Mammary epithelial cell (primary cell): ENCODE measurements at regions not wholly inside any gene's neighbourhood (a gene's known extent, or its start where the extent isn't known, plus 50 kb on each side); places are given as distances from the start of the nearest gene placed in this dataset.

ENCODE experiments used
- EZH2 ChIP-seq: IDR thresholded peaks from 2 replicates; pipeline ENCODE4 v1.6.1; 2012; ENCODE audit warnings: low read length, inconsistent platforms, borderline replicate concordance
- TF ChIP-seq, protein P1 (sequence below), 2 donors: IDR thresholded peaks in 1 of 2; conservative IDR thresholded peaks in 1 of 2; 2 replicates each; pipeline ENCODE4 v1.5.1; 2011 to 2012; ENCODE audit warnings: inconsistent platforms in 2 of 2, low read length in 2 of 2, mild to moderate bottlenecking in 2 of 2, control low read depth in 1 of 2, low read depth in 1 of 2; ENCODE audit not compliant: insufficient read depth in 1 of 2; ENCODE audit errors: extremely low read depth in 1 of 2

- TF ChIP-seq, protein P1, sequence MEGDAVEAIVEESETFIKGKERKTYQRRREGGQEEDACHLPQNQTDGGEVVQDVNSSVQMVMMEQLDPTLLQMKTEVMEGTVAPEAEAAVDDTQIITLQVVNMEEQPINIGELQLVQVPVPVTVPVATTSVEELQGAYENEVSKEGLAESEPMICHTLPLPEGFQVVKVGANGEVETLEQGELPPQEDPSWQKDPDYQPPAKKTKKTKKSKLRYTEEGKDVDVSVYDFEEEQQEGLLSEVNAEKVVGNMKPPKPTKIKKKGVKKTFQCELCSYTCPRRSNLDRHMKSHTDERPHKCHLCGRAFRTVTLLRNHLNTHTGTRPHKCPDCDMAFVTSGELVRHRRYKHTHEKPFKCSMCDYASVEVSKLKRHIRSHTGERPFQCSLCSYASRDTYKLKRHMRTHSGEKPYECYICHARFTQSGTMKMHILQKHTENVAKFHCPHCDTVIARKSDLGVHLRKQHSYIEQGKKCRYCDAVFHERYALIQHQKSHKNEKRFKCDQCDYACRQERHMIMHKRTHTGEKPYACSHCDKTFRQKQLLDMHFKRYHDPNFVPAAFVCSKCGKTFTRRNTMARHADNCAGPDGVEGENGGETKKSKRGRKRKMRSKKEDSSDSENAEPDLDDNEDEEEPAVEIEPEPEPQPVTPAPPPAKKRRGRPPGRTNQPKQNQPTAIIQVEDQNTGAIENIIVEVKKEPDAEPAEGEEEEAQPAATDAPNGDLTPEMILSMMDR (conservative IDR thresholded peaks at IDR 0.05 in 1 of 2, IDR thresholded peaks at IDR 0.05 in 1 of 2; ENCODE audit: extremely low read depth in 1 of 2, insufficient read depth in 1 of 2, low read depth in 1 of 2, low read length in 2 of 2) = no peak
- no peak for TF ChIP-seq EZH2
Measured at GRCh38 chr1:216953495-216953894, 230.3 kb upstream of the ESRRG start.
